ENCODE measurements at regions not wholly inside any gene's neighbourhood (a gene's known extent, or its start where the extent isn't known, plus 50 kb on each side); places are given as distances from the start of the nearest gene placed in this dataset.
"Not testable (repeated sequence)": the region's sequence is repeated elsewhere in the genome, so short reads cannot be mapped to it uniquely, and the experiment has no call there.

GRCh38 chr3:34066999-34067398 lies 268.6 kb downstream of the PDCD6IP start:
- no peak for DNase-seq

- DNase-seq: no peak
Measured at GRCh38 chr3:34067536-34068051, 269.2 kb downstream of the PDCD6IP start.

- DNase-seq: no peak
Measured at GRCh38 chr3:34068505-34068904, 270.1 kb downstream of the PDCD6IP start.

DNA sequence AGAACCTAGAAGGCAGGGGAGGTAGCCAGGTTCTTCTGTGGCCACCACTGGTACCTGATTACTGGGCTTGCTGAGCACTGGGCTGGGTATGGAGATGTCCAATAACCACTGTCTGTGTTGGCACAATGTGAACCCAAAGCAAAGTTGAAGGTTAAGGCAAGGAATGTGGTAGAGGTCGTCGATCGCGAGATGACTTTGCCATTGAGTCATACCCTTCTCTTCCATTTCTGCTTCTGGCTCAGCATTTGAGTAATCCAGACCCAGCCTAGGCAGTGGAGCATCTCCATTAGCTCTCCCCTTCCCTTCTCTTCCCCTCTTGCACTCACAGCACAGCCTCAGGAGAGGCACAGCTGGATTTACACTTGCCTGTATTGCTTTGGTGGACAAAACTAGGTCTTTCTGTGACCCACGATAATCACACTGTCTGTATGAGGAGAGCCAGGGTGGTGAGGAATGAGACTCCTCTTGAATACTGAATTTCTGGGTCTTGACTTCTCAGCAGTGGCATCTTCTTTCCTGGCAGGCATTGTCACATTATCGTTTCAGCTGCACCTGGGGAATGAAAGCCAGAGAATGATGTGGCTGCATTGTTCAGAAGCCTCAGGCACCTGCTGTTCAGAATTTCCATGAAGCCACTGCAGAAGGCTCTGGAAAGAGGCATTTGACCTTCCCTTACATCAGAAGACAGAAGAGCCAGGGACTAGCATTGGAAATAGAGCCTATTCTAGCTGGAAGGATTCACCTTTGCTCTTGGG lies 272.6 kb downstream of the PDCD6IP start:
- no peak for DNase-seq

GRCh38 chr3:34072297-34072696 lies 273.9 kb downstream of the PDCD6IP start:
- DNase-seq: no peak

DNA sequence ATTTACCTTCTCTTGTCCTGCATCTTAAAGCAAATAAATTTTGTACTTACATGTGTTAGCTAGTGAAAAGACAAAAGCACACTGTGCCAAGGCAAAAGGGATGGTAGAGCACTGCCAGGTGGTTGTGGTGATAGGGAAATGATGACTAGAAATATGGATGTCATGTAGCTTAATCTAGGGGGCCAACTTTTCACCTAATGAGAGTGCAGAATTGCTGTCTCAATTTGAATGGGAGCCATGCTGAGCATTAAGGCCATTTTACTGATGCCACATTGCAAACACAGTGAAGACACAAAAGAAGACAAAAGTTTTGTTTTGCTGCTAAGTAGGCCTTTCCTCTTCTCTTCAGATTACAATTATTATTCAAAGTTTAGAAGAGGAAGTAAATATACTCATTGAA lies 274.7 kb downstream of the PDCD6IP start:
- no peak for DNase-seq

DNA sequence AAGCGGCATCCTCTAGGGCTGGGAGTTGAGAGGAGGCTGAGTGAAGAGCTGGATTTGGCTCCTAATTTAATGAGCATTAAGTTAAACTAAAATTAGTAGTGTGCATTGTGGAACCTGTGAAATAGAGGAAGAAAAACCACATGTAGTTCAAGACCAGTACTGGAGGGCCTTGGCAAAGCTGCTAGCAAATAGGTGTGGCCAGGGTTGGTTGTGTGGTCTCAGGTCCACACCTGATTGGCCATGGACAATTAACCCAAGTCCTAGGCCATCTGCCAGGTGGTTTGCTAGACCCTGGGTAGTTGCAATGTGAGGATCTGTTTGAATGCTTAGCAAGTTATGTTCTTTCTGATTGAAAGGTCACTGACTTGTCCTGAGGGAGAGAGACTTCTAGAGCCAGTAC lies 275.5 kb downstream of the PDCD6IP start:
- no peak for DNase-seq

DNA sequence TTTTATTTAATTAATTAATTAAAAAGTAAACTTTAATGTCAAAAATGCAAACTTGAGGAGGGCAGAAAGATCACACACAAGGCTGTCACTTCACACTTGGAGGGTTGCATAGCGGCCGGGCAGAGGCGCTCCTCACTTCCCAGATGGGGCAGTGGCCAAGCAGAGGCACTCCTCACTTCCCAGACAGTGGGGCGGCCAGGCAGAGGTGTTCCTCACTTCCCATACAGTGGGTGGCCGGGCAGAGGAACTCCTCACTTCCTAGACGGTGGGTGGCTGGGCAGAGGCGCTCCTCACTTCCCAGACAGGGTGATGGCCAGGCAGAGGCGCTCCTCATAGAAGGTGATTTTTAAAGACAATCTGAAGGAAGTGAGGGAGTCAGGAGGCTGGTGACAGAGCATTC lies 277.5 kb downstream of the PDCD6IP start:
- DNase-seq: no peak

- DNase-seq: no peak
Measured at GRCh38 chr3:34077417-34078195, 279.2 kb downstream of the PDCD6IP start.

DNA sequence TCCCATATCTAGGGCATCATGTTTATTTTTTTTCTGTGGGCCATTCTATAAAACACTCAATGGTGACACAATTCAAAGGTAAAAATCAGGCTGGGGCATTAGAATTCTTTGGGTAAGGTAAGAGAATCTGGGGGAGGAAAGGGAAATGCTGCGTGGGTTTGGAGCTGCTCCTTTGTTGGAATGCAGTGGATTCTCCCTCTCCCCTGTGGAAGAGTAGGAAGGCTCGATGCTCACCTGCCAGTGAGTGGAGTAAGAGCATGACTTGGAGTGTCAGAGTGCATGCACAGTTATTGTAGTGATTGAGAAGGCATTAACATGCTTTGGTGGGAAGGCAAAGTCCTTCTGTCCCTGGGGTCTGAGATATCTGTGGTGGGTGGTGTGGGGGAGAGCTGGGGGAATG lies 280.0 kb downstream of the PDCD6IP start:
- no peak for DNase-seq

DNA sequence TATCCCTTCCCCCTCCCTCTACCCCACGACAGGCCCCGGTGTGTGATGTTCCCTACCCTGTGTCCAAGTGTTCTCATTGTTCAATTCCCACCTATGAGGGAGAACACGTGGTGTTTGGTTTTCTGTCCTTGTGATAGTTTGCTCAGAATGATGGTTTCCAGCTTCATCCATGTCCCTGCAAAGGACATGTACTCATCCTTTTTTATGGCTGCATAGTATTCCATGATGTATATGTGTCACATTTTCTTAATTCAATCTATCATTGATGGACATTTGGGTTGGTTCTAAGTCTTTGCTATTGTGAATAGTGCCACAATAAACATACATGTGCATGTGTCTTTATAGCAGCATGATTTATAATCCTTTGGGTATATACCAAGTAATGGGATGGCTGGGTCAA lies 281.4 kb downstream of the PDCD6IP start:
- not testable (repeated sequence) for DNase-seq

- DNase-seq: not testable (repeated sequence)
Measured at GRCh38 chr3:34090379-34090778, 291.9 kb downstream of the PDCD6IP start.

DNA sequence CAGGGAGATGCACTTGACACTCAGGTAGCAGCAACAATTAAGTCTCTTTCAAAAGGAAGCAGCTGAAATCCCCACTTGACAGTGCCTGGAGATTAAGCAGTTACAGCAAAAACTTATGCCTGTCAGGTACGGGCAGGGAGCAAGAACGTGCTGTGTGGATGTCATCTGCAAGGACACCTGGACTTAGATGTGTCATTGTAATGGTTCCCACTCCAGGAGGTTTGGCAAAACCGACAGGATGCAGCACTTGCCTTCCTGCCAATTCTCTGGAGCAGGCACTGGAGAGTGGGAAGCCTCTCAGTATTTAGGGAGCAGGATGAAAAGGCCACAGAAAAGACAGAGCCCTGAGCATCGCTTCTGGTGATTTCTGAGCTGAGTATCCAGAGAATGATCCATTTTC lies 292.4 kb downstream of the PDCD6IP start:
- DNase-seq: no peak

DNA sequence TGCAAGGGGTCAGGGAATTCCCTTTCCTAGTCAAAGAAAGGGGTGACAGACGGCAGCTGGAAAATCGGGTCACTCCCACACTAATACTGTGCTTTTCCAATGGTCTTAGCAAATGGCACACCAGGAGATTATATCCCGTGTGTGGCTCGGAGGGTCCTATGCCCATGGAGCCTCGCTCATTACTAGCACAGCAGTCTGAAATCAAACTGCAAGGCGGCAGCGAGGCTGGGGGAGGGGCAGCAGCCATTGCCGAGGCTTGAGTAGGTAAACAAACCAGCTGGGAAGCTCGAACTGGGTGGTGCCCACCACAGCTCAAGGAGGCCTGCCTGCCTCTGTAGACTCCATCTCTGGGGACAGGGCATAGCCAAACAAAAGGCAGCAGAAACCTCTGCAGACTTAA lies 295.9 kb downstream of the PDCD6IP start:
- not testable (repeated sequence) for DNase-seq

DNA sequence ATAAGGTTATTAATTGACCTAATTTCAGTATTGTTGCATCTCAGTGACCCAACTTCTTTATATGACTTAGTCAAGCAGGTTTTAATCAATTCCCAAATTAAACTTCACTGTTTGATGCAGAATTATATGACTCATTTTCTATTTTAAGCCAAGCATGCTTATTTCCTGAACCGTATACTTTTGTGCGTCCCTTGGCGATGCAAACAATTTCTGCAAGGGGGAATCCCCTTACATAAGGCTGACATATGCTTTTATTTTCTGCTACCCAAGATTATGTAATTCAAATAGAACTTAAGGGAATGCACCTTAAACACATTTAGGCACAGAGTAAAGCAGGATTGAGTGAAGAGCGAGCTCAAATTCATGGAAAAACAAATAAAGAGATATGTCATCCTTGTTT lies 303.9 kb downstream of the PDCD6IP start:
- no peak for DNase-seq

- no peak for DNase-seq
Measured at GRCh38 chr3:34106379-34106778, 307.9 kb downstream of the PDCD6IP start.

DNA sequence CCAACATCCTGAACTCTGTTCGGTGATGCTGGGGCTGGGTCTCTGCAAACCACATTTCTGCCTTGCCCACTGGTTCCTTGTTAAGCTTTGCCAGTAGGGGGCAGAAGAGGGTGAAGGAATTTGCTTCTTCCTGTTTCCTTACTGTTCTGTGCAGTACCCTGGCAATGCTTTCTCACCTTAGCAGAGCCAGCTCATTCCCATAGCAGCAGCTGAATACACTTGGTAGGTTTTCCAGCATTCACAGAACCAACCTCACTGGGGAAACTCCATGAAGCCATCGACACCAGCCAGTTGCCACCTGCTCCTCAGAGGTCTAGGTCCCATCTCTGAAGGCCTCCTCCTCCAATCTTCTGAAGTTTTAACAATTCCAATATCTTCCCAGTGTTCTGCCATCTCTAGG lies 308.4 kb downstream of the PDCD6IP start:
- no peak for DNase-seq

DNA sequence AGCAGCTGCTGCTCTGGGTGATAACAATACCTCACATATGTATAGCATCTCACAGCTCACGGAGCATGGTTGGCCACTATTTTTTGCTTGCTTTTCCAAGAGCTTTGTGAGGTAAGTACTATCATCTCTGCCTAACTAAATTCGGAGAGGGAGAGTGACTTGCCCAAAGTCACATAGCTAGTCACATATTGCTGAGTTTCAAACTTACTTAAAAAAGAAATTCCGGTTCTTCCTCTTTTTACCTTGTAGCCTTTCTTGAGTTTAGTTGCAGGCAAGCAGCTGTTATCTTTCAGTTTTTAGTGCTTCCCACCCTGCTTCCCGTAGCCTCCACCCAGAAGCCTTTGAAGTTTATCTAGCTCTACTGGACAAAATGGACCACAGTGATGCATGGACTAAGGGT lies 309.2 kb downstream of the PDCD6IP start:
- DNase-seq: no peak

DNA sequence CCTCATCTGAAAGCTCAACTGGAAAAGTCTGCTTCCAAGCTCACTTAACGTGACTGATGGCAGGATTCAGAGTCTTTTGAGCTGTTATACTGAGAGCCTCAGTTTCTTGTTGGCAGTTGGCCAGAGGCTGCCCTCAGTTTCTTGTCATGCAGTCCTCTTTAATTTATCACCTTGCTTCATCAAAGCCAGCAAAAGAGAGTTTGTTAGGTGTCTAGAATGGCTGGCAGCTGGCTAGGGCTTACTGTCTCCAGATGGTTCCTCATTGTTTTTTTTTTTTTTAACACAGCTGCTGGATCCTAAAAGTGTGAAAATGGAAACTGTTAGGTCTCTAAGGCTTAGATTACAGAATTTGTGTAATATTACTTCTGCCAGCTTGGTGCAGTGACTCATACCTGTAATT lies 310.6 kb downstream of the PDCD6IP start:
- no peak for DNase-seq

- DNase-seq: no peak
Measured at GRCh38 chr3:34109846-34110245, 311.4 kb downstream of the PDCD6IP start.

- DNase-seq: no peak
Measured at GRCh38 chr3:34111361-34111760, 312.9 kb downstream of the PDCD6IP start.

GRCh38 chr3:34112261-34112660 lies 313.8 kb downstream of the PDCD6IP start:
- DNase-seq: not testable (repeated sequence)

DNA sequence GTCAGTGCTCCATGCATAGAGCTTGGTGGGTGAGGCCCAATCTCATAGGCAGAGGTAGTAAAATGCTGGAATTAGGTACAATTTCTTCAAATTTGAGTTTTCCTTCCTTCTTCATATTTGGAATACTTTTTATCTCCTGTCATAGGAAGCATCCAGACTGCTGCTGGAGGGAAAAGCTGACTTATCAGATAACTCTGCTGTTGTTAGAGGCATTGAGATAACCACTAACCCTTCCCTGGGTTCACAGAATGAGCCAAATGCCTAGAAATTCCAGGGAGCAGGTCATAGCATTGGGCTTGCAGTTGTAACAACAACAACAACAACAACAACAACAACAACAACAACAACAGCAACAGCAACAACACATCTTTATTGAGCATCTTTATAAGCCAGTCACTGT lies 332.7 kb downstream of the PDCD6IP start:
- DNase-seq: no peak

DNA sequence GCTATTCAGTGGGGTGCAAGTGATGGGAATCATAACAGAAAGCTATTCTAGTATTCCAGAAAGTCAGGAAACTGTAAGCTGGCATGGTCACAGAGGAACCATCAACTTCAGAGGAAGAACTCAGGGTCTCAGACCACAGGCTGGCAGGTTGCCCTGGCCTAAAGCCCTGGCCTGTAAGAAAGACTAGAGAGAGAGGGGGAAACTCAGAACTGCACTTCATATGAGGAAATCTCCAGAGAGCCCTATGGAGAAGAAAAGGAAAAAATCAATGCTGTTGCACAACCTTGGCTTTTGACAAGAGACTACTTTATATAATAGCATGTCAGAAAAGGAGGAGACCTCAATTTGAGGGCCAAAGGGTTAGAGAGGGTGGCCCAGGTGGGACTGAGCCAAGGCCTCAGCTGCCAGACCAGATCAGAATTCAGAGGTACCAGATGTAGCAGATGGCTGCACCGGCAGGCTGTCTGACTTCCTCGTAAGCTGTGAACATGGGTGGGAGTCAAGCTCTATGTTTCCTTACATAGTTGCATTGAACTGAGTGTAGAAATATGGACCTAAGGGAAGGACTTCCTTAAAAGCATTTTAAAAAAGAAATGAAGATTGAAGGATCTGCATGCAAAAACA lies 333.8 kb downstream of the PDCD6IP start:
- peak; percentile 22 for DNase-seq
